Stimulated activated CD4-positive, alpha-beta T cell treated with anti-CD3 and anti-CD28 coated beads, Interleukin-2, amount 100 ng/mL, for 4 hours (primary cell): ENCODE measurements at regions not wholly inside any gene's neighbourhood (a gene's known extent, or its start where the extent isn't known, plus 50 kb on each side); places are given as distances from the start of the nearest gene placed in this dataset.
"Not testable (repeated sequence)": the region's sequence is repeated elsewhere in the genome, so short reads cannot be mapped to it uniquely, and the experiment has no call there.

Experiments used
- DNase-seq: peaks from one replicate; pipeline ENCODE4 v3.0.0-alpha.2; 2020; ENCODE audit warnings: low read depth

DNA sequence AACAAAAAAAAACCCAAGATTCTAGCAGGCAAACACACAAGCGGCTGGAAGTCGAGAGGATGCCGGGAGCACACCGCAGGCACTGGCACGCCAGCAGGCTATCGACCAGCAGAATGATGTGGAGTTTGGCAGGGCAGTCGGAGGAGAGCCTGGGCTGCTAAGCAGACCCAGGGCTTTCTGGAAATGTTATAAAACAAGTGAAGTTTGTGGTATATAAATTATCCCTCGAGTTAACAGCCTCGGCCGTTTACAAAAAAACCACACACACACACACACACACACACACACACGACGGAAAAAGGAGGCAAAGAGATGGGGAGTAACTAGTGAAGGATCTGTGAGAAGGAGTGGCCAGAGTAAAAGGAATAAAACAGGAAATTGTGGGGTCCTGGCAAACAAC, 87.2 kb upstream of the IVNS1ABP start:
- no peak for DNase-seq

DNA sequence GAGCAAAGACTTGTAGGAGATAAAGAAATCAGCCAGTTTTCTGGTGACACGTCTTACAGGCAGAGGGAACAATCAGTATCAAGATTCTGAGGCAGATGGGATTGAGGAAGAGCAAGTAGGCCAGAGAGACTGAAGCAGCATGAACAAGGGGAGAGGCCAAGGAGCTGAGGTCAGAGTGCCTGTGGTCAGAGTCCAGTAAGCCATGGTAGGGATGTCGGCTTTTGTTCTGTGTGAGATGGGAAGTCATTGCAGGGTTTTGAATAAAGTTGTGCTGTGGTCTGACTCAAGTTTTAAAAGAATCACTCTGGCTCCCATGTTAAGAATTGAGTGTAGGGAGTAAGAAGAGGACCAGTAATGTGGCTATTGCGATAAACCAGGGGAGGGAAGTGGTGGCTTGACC, 85.9 kb upstream of the IVNS1ABP start:
- no peak for DNase-seq

DNA sequence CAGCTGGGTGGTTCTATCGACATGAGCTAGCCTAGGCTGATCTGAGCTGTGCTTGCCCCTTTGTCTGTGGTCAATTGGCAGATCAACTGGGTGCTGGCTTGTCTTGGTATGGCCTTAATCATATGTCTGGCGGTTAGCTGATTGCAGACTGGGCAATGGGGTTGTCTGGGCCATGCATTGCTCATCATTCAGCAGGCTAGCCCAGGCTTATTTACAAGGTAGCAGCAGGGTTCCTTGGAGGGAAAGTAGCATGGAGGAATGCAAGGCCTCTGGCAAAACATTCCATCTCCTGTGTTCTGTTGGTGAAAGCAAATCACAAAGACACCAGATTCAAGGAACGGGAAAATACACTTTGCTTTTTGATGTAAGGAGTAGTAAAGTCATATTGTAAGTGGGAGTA, 84.0 kb upstream of the IVNS1ABP start:
- no peak for DNase-seq

DNA sequence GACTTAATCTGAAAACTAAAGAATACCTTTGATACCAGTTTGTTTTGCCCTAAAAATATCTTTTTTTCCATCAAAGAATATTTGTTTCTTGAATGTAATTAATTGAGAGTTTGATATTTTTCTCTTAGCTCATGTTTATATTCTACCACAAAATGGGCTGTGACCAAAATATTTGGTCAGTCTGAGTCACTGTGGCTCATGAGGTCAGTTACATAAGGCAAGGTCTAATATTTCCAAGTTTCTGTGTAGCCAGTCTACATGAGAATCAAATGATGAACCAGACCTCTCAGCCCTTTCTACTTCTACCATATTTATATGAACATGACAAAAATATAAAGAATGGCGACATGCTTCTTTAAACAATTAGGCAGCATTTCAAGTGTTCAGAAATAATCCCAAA, 83.0 kb upstream of the IVNS1ABP start:
- no peak for DNase-seq

DNA sequence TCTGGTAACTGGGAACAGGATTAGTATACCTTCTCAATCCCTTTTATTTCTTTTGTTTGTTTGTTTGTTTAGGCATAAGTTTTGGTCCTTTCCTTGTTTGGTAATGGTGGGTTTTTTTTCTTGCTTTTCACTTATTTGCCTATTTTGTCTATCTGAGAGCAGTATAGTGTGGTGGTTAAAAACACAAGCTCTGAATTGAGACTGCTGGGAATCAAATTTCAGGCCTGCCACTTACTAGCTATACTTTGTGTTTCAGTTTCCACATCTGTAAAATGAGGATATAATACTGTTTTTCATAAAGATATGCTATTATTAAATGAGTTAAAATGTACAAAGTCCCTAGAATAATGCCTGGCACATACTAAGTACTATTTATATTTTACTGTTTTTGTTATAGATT, 81.6 kb upstream of the IVNS1ABP start:
- no peak for DNase-seq

DNA sequence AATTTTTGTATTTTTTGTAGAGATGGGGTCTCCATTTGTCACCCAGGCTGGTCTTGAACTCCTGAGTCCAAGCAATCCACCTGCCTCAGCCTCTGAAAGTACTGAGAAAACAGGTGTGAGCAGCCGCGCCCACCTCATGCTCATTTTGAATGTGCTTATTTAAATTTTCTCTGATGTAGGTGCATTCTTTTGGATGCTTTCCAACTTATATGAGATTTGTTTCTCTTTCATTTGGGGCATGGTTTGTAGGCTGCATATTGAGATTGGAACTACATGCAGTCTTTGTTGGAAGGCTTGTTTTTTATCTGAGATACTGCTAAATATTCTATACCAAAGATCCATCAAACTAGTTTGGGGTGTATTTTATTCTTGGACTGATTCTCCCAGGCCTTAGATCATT, 81.0 kb upstream of the IVNS1ABP start:
- no peak for DNase-seq

DNA sequence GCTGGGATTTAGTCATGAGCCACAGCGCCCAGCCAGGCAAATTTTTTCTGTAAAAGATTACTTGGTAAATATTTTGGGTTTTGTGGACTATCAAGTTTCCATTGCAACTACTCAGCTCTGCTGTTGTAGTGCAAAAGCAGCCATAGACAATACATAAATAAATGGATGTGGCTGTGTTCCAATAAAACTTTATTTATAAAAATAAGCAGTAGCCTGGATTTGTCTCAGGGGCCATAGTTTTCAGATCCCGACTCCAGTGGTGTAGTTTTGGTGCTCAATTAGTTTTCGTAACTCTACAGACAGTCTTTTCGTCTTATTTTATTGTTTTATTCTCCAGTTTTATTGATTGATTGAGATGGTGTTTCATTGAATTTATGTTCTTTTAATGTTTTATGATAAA, 80.1 kb upstream of the IVNS1ABP start:
- no peak for DNase-seq

DNA sequence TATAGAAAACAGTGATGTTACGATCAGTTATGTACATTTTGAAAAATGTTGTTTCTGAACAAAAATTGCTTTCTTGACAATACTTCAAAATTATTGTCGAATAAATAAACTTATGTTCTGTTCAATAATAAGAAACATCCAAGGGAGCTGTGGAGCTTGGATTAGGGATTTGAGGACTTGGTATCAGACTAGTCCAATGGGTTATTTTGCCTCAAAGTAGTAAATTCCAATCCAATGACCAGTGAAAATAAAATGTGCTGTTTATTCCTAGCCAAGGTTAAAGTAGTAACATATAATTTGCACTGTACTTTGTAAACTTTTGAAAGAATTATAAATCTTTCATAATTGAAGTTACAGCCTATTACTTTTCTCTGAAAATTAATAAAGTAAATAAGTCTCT, 79.1 kb upstream of the IVNS1ABP start:
- no peak for DNase-seq

DNA sequence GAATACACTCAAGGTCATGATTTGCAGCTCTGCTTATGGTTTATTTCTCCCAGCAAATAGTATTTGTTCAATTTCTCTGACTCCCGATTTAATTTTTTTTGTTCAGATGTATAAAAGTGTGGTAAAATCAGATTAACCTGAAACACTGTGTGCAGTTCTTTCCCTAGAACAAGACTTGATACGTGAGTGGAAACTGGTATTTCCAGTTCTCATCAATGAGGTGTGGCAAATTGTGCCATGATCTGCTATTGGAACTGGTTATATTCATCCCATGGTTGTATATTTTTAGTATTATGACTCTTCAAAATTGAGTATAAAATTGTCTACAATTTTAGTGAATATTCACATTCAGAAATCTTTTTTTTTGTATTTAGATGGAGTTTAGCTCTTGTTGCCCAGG, 76.8 kb upstream of the IVNS1ABP start:
- no peak for DNase-seq

DNA sequence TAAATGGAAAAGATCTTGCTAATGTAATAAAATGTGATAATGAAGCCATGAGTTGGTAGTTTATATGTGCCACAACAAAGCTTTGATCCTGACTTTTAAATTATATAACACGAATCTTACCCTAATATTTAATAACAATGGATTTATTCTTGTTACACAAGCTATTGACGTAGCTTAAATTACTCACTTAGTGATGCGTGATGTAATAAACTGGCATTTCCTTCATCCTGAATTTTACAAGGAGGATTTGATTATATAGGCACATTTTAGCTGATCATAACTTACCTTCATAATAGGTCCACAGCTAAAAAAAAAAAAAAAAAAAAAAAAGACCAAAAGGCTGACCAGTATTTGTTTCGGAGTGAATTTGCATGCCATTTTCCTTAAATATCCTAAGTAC, 76.2 kb upstream of the IVNS1ABP start:
- DNase-seq = no peak

DNA sequence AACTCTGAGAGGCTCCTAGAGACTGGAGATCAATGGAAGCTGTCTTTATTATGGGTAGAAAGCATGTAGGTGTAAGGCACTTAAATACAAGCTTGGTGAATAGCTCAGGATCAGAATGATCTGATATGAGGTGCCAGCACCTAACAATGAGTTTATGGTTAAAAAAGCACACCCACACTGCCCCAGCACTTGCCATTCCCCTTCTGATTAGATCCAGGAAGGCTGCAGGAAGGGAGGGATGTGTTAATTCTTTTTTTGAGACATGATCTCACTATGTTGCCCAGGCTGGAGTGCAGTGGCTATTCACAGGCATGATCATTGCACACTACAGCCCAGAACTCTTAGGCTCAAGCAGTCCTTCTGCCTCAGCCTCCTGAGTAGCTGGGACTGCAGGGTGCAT, 71.8 kb upstream of the IVNS1ABP start:
- no peak for DNase-seq

DNA sequence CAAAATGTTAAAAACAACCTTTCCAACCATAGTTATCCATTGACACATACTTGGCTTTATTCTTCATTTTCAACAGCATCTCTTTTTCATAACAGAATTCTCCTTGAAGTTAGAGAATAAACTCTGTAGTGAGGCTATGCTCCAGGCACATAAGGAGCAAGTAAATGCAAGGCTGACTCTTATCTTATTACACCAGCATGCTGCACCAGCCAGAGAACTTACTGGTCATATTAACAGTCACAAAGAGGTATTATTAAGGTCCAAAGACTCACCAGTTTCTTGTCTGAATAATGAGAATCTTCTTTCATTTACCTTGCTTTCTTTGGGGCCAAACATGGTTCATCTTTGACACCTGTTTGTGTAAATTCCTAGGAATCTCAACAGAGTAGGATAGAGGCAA, 71.3 kb upstream of the IVNS1ABP start:
- no peak for DNase-seq

DNA sequence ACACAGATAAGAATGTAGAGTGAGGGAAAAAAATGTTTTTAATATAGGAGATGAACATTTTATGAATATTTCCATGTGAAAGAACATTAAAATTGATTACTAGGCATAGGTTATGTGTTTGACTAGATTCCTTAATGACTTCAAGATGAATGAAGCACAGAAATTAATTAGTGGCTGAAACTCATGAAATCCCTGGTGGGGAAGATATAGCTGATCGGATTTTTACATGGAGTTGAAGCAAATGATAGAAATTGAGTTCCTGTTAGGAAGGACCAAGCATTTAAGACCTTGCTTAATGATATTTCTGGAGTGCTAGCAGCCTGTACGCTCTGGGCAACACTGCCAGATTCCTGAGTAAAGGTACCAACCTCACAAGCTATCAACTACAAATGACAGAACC, 68.9 kb upstream of the IVNS1ABP start:
- DNase-seq = no peak

DNA sequence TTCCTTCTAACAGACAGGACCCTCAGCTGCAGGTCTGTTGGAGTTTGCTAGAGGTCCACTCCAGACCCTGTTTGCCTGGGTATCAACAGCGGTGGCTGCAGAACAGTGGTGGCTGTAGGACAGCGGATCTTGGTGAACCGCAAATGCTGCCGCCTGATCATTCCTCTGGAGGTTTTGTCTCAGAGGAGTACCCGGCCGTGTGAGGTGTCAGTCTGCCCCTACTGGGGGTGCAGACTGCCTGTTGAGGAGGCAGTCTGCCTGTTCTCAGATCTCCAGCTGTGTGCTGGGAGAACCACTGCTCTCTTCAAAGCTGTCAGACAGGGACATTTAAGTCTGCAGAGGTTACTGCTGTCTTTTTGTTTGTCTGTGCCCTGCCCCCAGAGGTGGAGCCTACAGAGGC, 66.8 kb upstream of the IVNS1ABP start:
- DNase-seq = not testable (repeated sequence)

DNA sequence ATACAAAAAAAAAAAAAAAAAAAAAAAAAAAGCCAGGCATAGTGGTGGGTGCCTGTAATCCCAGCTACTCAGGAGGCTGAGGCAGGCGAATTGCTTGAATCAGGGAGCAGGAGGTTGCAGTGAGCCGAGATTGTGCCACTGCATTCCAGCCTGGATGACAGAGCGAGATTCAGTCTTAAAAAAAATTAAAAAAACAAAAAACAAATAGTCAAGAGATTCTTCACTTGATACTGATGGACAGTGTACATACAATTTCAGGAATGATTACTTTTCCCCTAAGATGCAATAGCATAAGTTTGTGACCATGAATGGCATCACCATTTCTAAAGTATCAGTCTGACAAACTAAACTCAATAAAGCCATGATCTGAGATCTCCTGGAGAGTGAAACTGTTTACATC, 60.8 kb upstream of the IVNS1ABP start:
- DNase-seq = no peak

DNA sequence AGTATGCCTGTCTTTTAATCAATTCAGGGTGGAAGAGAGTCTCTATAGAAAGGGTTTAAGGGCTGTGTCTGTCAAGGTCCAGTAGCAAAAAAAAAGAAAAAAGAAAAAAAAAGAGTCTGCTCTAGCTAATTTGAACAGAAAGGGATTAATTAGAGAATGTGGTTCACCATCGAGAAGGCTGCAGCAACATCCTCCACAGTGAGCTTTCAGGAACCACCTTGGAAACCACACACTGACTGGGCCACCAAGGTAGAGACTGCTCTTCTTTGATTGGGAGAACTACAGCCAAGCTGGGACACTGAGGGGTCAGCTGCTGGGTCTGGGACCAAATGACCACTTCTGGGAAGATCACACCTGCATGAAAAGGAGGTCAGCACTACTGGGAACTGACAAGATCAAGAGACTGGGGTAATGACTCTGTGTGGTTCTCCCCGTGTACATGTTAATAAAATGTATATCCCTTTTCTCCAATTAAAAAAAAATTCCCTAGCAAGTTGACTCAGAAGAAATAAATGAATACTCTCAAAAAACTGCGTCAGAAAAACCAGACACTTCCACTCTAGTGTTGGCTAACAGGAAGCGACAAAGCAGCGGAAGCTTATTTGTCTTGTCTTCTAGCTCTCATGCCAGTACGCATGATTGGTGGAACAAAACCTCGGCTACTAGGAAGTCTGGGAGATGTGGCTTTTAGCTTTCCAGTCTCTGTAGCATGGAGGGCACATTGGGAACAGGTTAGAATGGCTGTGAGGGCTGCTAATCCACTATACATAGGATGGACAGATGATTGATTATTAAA, 60.0 kb upstream of the IVNS1ABP start:
- DNase-seq = no peak

DNA sequence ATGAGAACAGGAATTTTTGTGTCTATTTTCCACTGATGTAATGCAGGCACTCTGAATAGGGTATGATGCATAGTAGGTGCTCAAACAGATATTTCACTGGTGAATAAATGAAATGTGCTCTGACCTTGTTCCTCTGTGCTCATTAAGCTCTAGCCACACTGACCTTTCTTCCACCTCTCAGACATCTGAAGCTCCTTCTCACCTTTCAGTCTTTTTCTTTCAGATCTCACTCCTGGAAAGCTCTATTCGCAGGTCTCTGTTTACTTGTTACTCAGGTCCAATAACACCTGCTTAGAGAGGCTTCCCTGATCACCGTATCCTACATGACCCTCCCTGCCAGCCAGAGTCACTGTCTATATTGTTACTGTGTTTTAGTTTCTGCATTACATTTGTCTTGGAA, 59.2 kb upstream of the IVNS1ABP start:
- DNase-seq = no peak

DNA sequence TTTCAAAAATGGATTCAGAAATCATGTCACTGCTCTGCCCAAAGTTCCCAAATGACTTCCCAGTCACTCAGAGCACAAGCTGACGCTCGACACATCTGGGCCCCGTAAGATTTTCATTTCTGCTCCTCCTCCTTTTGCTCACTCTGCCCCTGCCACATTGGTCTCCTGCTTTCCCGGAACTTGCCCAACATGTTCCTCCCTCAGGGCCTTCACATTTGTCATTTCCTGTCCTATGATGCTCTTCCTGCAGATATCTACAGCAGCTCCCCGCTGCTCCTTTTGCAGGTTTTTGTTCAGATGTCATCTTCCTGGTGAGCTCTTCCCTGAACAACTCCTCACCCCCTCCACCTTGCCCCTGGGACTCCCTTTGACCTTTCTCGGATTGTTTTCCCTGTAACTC, 58.5 kb upstream of the IVNS1ABP start:
- no peak for DNase-seq

DNA sequence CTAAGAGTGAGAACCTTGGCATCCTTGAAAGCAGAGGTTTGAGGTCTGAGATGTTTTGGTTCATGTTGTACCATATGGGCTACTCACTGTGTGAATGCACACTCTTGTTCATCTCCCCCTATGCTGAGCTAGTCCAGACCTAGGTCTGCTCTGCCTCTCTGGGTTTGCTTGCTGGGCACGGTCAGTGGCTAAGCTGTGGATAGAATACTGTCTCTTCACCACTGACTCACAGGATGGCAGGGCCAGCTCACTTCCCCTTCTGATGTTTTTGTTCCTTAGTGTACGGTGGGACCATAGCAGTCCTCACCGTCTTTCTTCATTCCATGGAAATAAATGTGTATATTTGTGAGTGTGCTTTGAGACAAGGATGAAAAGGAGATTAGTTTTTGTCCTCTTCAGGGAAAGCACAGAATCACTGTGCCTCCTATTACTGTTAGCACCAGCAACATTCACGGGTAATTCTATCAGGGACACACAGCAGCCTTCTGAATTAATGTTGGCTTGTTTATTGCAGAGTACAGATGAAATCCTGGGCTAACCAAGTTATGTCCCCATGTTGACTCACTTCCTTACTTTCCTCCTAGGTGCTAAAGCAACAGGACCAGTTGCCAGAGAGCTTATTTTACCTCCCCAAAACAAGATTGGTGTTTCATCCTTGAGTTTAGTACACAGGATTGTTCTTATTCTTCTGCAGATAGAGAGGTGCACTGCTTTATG, 56.9 kb upstream of the IVNS1ABP start:
- no peak for DNase-seq

DNA sequence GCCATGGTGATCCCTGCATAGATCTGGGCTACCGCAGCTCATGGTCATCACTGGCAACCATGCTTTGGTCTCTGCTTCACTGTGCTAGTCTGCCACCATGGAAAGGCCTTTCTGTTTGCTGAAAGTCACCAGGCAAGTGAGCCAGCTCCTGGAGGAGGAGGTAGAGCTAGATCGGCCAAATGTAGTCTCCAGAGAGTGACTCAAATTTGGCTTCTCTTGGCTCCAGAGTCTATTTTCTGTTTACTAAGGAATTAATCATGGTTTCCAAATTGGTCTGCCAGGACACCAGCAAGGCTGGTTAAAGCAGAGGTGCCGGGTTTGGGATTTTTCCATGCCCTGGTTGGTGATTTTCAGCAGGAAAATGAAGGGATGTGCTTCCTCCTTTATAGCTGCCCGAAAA, 52.7 kb upstream of the IVNS1ABP start:
- DNase-seq = no peak

DNA sequence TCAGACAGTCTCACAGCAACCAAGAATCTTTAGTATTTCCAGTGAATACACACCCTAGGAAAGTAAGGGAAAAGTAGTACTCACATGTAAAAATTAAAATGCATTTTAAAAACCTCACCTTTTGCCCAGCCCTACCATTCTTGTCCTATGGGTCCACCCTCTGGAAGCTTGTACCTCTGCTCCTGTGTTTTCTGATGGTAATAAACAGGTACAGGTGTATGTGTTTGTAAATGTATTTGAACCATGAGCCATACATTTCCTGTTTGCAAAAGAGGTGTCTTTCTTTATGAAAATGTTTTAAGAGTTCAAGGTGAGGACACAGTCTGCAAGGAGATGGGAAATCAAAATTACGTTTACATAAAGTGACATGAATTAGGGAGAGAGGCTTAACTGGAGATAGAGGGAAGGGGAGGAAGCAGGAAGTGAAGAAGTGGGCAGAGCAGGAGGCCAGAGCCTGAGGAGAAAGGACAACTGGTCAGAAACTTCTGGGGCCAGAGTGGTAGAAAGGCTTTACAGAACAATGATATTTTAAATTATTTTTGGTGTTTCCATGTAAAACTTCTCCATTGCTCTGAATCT, 52.0 kb upstream of the IVNS1ABP start:
- no peak for DNase-seq

DNA sequence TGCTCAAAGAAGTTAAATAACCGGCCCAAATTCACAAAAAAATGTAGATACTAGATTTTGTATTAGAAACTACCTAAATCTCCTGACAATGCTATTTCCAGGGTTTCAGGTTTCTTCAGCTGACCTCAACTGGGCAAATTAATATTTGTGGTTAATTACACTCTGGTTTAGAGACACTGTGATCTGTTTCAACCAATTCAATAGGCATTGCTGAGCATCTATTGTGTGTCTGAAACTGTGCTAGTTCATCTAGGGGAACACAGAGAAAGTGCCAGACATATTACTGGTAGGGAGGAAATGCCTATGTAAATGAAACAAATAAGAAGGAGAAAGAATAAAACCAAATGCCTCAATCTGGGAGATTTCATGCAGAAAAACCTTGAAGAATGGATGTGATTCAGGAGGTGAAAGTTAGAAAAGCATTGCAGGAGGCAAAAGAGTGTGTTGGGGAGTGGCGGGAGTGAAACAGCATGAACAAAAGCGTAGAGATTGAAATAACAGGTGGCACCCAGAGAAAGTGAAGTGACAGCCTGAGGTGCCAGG, 51.3 kb upstream of the IVNS1ABP start:
- DNase-seq = no peak

DNA sequence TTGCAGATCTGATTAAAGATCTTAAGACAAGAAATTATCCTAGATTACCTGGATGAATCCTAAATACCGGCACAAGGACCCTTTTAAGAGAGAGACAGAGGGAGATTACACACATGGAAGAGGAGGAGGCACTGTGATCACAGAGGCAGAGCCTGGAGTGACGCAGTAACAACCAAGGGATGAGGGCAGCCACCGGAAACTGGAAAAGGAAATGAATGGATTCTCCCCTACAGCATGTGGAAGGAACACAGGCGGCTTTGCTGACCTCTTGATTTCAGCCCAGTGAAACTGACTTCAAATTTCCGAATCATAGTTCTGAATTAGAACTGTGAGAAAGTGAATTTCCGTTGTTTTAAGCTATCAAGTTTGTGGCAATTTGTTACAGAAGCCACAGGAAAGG, 50.2 kb upstream of the IVNS1ABP start:
- DNase-seq = no peak
